GM21381 (cell line): ENCODE measurements at regions not wholly inside any gene's neighbourhood (a gene's known extent, or its start where the extent isn't known, plus 50 kb on each side); places are given as distances from the start of the nearest gene placed in this dataset.

ENCODE experiments used
- ATAC-seq: cut with Tn5 transposase; IDR thresholded peaks from one replicate; pipeline ENCODE4 v1.9.1; 2021; ENCODE audit warnings: mild to moderate bottlenecking, moderate library complexity; ENCODE audit not compliant: unreplicated experiment

DNA sequence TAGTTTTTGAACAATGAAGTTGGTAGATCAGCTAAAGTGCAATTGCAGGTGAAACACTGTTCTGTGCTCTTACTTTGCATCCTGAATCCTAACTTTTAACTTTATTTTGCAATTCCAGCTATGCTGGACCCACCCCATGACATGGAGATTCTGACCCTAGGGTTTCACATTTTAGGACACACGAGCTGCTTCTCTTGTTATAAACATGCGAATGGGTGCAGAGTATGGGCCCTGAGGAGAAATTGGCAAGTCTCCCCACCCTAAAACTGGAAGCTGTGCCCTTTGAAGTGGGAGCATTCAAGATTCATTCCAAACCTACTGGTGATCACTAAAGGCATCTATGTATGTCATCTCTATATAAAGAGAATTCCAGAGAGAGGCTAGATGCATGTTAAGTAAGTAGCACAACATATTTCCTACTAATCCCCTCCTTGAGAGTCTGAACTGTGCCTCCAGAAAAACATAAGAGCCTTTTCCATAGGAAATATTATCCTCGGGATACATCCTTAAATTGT is 794.3 kb upstream of the ZEB2 start:
- ATAC-seq, result no peak

DNA sequence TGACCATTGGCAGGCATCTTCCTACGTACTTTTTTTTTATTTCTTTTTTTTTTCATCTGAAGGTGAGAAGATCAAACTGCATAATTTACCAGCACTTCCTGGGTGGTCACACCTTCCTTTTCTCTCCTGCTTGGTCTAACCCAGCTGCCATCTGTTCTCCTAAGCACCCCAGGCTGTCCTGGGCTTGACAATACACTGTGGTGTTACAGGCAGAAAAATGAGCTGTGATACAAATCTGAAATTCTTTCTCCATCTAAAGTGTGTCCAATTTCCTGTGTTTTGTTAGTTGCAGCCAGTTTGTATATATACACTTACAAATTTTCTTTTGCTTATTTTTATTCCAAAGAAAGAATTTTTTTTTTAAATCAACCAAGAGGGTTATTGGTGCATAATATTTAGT is 786.0 kb upstream of the ZEB2 start:
- ATAC-seq, result no peak

DNA sequence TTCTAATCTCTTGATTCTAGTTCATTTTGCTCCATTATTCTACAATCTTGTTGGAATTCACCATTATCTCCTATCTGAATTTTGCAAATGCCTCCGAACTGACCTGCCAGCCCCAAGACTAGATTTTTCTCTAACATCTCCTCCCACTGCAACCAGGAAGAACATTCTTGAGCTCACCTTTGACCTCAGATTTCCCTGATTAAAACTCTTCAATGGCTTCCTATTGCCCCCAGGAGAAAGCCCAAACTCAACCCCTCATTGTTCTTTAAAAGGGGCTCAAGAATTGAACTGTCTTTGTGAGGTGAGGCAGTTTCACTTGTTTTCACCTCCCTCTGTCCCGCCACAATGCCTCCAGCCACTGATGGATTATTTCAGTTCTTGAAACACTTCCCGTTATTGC is 784.6 kb upstream of the ZEB2 start:
- ATAC-seq, result no peak

DNA sequence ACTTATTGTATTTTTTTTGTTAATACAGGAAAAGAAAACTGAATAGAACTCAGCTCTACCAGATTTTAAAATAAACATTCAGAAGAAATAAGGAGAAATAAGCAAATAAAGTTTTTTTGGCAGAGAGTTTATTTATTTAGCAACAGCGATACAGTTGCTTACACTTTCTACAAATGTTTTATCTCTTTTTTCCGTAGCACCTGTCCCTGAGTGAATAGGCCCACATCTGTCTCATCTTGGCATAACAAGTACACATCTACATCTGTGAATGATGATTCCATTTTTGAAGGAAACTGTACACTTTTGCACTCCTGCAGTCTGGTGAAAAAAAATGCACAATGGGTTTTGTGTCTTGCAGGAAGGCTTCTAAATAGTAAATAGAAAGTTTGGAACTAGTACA is 783.6 kb upstream of the ZEB2 start:
- no peak for ATAC-seq

DNA sequence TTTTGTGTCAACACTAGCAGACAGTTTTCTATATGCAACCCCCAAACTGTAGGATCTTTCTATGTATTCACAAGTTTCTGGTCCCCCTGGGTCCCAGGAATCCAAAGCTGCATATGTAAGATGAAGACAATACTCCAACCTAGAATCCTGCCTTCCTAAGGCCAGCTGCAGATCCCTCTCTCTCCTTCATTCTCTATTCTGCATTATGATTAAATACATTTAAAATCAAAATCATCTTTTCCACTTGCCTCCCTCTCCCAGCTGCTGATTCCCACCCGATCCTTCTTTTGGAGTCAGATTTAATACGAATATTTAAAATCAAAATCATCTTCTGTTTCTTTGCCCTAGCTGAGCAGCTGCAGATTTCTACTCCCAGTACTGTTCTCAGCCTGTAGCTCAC is 783.0 kb upstream of the ZEB2 start:
- ATAC-seq, result no peak

DNA sequence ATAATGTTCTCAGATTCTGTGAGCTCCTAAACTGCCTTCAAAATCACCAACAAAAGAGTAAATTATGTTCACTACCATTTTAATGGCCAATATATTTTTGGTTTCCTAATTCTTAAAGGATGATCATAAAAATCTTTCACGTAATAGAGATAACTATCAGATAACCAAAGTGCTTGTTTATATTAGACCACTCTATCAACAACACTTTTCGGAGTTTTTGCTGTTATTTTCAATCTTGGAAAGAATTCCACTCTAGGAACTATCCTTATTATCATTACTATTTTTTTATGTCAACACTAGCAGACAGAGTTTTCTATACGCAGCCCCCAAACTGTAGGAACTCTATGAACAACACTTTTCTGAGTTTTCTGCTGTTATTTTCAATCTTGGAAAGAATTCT is 782.5 kb upstream of the ZEB2 start:
- no peak for ATAC-seq

DNA sequence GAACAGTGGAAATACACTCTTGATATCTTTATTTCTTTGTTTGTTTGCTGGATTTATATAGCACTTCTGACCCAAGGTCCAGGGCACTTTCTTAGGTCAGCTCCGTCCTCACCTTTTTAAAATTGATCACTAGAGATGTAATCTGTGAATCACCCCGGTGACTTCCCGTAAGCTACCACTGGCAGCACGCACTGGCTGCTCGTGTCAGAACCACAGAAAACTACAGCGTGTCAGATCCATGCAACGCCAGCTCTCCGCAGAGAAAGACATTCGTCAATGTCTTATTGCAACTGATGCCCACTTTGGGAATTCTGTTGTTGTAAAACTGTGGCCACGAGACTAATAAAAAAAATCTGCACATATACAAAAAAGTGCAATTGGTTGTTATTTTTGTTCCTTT is 779.4 kb upstream of the ZEB2 start:
- ATAC-seq, result no peak

DNA sequence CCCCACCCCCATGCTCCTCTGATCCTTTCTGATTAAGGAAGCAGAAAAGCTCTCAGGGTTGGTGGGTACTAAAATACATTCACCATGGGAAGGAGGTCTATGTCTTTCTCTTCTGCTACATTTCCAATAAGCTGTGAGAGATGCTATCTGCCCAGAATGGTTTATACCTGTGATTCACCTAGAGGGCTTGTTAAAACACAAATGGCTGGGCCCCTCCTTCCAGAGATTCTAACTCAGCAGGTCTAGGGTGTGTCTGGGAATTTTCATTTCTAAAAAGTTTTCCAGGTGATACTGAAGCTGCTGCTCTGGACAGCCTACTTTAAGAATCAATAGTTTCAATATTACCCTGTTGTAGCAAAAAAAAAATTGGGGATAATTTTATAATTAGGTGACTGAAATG is 772.2 kb upstream of the ZEB2 start:
- no peak for ATAC-seq

DNA sequence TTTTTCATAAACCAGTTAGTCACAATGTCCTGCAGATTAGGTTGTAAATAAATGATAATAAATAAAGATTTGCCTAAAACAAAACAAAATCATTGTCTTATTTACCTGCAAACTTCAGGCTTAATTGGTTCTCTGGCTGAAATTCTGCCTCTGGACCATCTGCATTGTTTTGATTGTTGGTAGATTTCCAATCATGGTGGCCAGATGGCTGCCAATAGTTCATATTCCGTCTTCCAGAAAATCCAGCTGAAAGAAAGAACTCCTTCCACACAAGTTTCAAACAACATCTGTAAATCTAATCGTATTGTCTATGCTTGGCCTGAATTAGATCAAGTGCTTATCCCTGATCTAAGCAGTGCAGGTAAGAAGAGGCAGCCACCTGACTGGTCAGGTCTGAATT is 771.1 kb upstream of the ZEB2 start:
- no peak for ATAC-seq

DNA sequence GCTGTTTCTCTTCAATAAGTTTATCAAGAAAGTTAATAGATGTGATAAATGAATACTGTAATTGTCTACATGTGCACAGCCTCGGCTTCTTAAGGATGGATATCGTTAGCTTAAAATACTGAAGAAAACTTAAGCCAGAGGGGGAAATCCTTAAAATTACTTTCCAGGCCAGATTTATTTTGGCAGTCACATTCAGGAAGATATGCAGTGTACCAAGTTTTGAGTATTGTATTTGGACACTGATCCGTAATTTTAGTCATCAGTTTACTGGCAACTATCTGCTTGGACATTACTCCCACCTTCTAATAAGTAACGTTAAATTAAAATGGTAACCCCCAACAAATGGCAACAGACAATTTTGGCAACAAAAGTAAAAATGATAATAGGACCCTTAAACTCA is 770.0 kb upstream of the ZEB2 start:
- no peak for ATAC-seq

DNA sequence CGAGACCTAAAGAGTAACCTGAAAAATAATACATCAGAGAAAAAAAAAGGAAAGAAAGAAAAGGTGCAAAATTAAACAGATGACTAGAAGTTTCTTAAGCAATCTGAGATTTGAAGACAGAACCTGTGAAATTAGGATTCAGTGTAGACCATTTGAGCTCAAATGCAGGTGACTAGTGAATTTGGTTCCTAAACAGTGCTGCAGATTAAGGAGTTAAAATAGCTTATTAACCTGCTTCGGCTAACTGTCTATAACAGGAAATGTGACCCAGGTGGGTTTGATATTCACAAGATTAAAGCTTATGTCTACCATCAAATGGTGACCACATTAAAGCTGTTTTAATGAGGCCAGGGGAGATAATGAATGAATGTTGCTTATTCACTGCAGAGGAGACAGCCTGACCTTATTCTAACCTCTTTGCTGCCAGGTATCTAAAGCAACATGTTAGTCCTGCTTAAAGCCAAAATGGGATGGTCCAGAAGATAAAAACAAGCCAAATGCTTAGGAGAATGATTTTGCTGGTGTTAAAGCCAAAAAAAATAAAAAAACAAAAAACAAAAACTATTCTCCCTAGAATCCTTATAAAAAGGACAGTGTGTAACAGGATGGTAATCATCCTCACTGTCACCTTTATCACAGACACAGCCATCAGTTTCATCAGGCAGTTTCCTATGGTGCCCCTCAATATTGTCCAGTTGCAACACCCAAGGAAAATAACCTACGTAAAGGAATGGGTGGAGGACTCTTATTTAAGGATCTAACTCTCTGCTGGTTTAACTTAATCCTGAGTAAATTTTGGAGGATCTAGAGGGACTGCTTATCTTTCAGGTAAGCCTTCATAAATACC is 769.0 kb upstream of the ZEB2 start:
- ATAC-seq, result no peak

DNA sequence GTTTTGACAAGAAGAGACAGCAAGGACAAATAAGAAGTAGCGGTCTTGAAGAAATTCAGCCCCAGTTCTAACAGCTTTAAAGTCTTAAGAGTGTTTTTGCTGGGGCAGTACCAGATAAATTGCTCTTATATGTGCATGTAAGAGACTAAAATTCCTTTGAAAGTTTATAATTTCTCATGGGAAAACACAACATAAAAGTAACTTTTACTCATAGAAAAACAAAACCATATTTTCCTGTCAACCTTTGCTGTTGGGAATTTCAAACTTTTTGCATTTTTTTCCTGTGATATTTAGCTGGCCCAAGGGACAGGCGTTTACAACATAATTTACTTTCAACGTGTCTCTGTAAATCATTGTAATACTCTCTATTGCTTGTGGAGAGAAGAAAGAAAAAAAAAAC is 767.8 kb upstream of the ZEB2 start:
- no peak for ATAC-seq

DNA sequence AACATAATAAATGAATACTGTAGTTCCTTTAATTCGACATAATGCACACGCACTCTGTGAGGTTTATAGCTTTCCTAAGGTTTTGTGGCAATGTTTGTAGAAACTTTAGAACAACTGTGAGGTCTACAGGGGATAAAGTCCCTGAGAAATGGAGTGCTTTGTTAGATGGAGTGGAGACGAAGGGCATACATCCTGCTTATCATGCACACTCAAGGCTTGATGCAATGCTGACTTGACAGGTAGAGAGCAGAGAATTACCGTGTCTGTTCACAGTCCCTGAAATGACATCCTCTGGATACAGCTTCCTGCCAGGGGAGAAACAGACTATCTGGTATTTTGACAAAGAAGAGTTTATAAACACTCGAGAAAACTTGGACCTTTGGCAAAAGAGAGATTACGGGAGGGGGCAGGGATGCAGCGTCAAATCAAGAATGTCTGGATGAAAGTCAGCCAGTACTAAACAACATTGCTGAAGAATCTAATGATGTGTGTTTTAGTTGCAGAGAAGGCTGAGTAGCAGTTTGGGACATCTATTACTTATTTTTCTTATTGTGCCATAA is 766.9 kb upstream of the ZEB2 start:
- no peak for ATAC-seq

DNA sequence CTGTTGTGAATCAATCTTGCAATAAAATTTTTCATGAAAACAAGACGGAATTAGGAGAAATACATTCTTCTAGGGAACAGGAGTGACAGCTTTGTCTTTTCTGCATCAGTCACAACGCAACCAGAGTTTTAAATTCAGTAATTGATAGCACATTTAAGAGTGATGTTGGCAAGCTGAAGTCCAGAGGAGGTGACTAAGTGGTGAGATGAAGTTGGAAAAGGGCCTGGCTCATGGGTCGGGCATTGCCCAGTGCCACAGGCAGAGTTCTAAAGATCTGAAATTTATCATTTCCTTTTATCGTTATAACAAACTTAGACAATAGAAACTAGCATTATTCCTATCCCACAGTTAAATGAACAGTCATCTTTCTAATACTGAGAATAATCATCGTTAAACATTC is 764.6 kb upstream of the ZEB2 start:
- ATAC-seq, result no peak

DNA sequence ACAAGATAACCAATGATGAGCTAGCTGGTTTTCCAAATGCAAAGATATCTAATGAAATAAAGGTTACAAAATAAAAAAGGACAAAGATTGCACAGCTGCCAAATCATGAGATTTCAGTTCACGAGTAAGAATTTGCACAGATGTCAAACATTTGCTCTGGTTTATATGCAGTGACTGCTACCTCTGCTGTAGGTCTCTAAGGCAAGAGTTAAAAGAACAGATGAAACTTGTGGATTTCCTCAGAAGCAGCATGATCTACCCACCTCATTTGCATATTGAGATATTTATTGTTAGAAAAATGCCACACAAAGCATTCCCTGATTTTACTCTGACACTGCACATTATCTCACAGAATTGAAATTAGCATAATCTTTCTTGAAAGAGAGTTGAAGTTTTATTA is 763.2 kb upstream of the ZEB2 start:
- ATAC-seq, result no peak

DNA sequence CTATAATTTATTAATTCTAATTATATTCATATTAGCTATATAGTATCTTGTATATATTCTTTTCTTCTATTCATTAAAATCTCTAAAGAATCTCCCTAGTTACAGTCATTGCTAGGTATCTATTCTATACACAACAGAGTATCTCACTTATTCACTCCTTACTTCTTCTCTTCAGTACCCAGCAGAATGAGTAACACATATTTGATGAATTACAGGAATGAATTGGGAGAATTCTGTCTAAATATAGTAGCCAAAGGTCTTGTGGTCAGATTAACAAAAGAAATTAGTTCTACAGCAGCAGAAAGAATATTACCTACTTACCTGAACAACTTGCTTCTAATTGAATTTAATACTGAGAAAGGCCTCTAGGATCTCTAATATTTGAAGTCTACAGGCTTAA is 758.0 kb upstream of the ZEB2 start:
- no peak for ATAC-seq

DNA sequence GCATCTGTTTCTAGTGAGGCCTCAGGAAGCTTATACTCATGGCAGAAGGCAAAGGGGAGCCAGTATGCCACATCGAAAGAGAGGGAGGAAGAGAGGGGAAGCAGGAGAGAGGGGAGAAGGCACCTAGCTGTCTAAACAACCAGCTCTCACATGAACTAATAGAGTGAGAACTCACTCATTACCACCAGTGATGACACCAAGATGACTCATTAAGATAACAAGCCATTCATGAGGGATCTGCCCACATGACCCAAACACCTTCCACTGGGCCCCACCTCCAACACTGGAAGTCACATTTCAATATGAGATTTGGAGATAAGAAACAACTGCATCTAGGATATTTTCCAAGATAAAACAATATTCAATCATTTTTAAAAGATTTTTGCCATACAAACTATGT is 753.9 kb upstream of the ZEB2 start:
- ATAC-seq, result no peak

DNA sequence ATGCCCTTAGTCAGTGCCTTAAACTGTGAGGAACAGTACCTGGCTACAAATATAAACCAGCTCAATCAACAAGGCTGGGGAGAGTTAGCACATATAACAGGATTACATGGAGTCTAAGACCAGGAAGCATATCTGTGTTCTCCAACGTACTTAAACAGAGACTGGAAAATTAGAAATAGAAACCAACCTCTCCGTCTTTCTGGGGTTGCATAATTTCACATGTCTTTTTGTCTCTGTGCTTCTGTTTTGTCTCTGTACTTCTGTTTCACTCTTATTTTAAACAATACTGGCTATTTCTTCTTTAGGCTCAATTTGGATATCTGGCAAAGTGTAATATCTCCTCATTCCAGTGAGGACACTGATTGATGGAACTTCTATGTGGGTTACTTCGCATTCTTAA is 749.0 kb upstream of the ZEB2 start:
- ATAC-seq, result no peak

DNA sequence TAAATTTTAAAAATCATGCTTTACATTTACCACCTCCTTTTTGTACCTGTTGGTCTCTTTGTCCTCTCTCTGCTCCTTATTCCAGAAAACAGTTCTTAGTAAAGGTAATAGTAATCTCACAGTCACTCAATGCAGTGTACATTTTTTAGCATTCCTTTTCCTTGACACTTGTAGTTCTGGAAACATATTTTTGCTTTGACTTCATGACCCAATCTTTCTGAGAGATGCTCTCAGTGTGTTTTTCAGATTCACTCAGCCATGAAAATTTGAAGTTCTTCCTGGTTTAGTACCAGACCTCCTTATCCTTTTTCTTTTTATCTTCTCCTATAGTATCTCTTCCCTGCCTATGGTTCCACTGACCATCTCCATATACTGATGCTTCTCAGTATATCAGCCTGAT is 747.5 kb upstream of the ZEB2 start:
- ATAC-seq, result no peak

DNA sequence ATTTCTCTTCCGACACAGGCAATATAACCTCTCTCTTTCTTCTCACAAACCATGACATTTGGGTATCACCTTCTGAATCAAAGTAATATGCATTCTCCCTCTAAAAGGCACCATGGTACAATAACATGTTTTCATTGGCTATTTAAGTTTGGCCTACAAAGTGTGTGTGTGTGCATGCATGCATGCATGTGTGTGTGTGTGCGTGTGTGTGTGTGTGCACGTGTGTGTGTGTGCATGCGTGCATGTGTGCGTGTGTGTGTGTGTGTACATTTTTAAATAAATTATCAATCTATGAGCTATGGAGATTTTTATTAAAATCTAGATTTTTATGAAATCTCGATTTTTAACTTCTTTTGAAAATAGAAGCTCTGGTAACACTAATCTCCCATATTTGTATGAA is 745.3 kb upstream of the ZEB2 start:
- ATAC-seq, result no peak

DNA sequence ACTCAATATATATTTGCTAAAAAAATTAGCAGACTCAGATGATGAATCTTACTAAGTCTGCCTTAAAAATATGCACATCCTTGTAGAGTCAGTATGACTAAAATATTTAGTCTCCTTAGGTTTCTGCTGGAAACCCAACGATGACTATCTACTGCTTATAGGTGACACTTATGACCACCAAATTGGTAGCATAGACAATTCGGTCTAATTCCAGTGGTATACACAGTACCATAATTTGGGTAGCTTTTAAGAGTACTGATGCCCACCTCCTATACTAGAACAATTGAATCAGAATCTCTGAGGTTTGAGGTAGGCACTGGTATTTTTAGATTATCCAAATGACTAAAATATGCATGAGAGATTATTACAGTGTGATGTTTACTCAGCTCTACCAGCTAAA is 740.8 kb upstream of the ZEB2 start:
- no peak for ATAC-seq

DNA sequence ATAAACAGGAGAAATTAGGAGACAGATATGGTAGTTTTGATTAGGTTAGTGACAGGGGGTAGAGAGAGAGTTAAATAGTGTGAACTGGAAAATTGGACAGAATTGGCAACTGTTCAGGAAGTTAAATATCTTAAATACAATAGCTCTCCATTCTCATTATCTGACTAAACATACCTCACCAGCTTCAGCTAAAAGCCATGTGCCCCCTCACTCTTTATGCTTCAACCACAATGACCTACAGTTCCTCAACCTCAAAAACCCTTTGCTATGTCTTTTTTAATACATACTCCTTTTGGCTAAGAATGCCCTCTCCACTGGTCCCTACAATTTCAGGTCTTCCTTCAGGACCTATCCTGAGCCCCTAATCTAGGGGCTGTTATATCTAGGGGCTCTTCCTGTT is 740.2 kb upstream of the ZEB2 start:
- ATAC-seq, result no peak
